SKM-1 (cell line): ENCODE measurements at regions not wholly inside any gene's neighbourhood (a gene's known extent, or its start where the extent isn't known, plus 50 kb on each side); places are given as distances from the start of the nearest gene placed in this dataset.
"Not testable (repeated sequence)": the region's sequence is repeated elsewhere in the genome, so short reads cannot be mapped to it uniquely, and the experiment has no call there.

Experiments used
- DNase-seq: peaks from one replicate; lab custom pipeline; 2025; ENCODE audit not compliant: unreplicated experiment; lab: John Stamatoyannopoulos, UW

GRCh38 chr12:24679126-24679525 lies 269.8 kb downstream of the BCAT1 start:
- peak; percentile 13 for DNase-seq

GRCh38 chr12:24678436-24678835 lies 270.5 kb downstream of the BCAT1 start:
- DNase-seq = no peak

- DNase-seq = no peak
Measured at GRCh38 chr12:24668563-24668962, 280.3 kb downstream of the BCAT1 start.

GRCh38 chr12:24664161-24664880 lies 284.6 kb downstream of the BCAT1 start:
- DNase-seq = no peak

GRCh38 chr12:24661657-24662096 lies 287.2 kb downstream of the BCAT1 start:
- peak; percentile 33 for DNase-seq

GRCh38 chr12:24659016-24659415 lies 289.9 kb downstream of the BCAT1 start:
- DNase-seq = no peak

- not testable (repeated sequence) for DNase-seq
Measured at GRCh38 chr12:24654344-24654743, 294.6 kb downstream of the BCAT1 start.

GRCh38 chr12:24649634-24650033 lies 299.3 kb downstream of the BCAT1 start:
- DNase-seq = no peak

- no peak for DNase-seq
Measured at GRCh38 chr12:24649209-24649608, 299.7 kb downstream of the BCAT1 start.

GRCh38 chr12:24645254-24645653 lies 303.6 kb downstream of the BCAT1 start:
- DNase-seq = no peak

GRCh38 chr12:24643120-24644119 lies 305.5 kb downstream of the BCAT1 start:
- DNase-seq = no peak

GRCh38 chr12:24639641-24640040 lies 309.3 kb downstream of the BCAT1 start:
- no peak for DNase-seq

- DNase-seq = no peak
Measured at GRCh38 chr12:24632466-24632865, 316.4 kb downstream of the BCAT1 start.

- DNase-seq = no peak
Measured at GRCh38 chr12:24631676-24632426, 317.1 kb downstream of the BCAT1 start.

GRCh38 chr12:24630856-24631255 lies 318.0 kb downstream of the BCAT1 start:
- DNase-seq = no peak

GRCh38 chr12:24630446-24630845 lies 318.5 kb downstream of the BCAT1 start:
- DNase-seq = no peak

- DNase-seq = no peak
Measured at GRCh38 chr12:24625103-24625502, 323.8 kb downstream of the BCAT1 start.

GRCh38 chr12:24619954-24620353 lies 328.9 kb downstream of the BCAT1 start:
- DNase-seq = not testable (repeated sequence)

- DNase-seq = no peak
Measured at GRCh38 chr12:24617471-24617870, 331.4 kb downstream of the BCAT1 start.

GRCh38 chr12:24615967-24616411 lies 332.9 kb downstream of the BCAT1 start:
- DNase-seq = no peak

- DNase-seq = no peak
Measured at GRCh38 chr12:24608637-24609285, 340.1 kb downstream of the BCAT1 start.
